Activated naive CD8-positive, alpha-beta T cell treated with anti-CD3 and anti-CD28 coated beads for 36 hours (primary cell): ENCODE measurements at regions not wholly inside any gene's neighbourhood (a gene's known extent, or its start where the extent isn't known, plus 50 kb on each side); places are given as distances from the start of the nearest gene placed in this dataset.

Experiments used
- DNase-seq: peaks from one replicate; pipeline ENCODE4 v3.0.0; 2021
- H3K27ac Mint-ChIP-seq: one replicate; pipeline ENCODE4 v1.8.0; 2022; ENCODE audit warnings: mild to moderate bottlenecking, moderate library complexity, mixed read lengths
- H3K27me3 Mint-ChIP-seq: one replicate; pipeline ENCODE4 v1.8.0; 2022; ENCODE audit warnings: mild to moderate bottlenecking, mixed read lengths
- H3K36me3 Mint-ChIP-seq: one replicate; pipeline ENCODE4 v1.8.0; 2021; ENCODE audit warnings: mild to moderate bottlenecking, mixed read lengths
- H3K4me1 Mint-ChIP-seq: one replicate; pipeline ENCODE4 v1.8.0; 2021; ENCODE audit warnings: mixed read lengths
- H3K4me3 Mint-ChIP-seq: one replicate; pipeline ENCODE4 v1.8.0; 2022; ENCODE audit warnings: mild to moderate bottlenecking, moderate library complexity, mixed read lengths
- H3K9me3 Mint-ChIP-seq: one replicate; pipeline ENCODE4 v1.8.0; 2022; ENCODE audit warnings: mixed read lengths

DNA sequence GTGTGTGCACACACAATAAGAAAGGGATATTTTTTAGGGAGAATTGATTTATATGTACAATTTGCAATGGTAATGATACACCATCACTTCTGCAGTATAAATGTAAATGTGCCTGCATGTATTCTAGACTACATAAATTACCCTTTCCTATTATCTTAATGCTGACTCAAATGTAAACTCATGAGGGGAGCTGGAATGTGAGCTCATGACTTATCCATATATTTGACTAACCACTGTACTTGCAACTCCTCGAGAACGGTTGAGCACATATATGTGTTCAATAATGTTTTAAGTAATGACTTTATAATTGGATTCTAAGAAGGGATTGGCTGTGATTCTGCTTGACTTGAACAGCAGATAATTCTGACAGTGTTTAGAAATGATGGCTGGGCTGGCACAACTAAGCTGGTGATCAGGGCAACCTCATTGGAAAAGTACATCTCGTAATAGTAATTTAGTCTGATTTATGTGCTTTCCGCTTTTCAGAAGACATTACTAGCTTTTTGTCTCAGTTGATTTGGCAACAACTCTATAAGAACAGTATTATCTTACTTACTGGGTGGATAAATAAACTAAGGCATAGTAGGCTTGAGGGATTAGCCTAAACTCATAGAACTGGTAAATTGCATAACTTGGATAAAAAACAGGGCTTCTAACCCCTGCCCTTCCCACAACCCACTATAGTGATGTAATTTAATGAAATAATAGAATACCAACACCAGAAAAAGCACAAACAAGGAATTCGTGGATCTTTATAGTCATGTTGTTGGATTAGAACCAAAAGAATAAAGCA is 130.2 kb upstream of the SPEF2 start:
- H3K4me3 Mint-ChIP-seq, result no peak overlapping the region
- H3K27ac Mint-ChIP-seq, result no peak overlapping the region
- H3K4me1 Mint-ChIP-seq, result no peaks in the 10 kb centered on the region
- peaks cover 4% of the 10 kb centered on the region for H3K27me3 Mint-ChIP-seq
- no peak for DNase-seq
- H3K9me3 Mint-ChIP-seq, result no peaks in the 10 kb centered on the region
- no peaks in the 10 kb centered on the region for H3K36me3 Mint-ChIP-seq

- no peak overlapping the region for H3K27ac Mint-ChIP-seq
- no peak overlapping the region for H3K4me3 Mint-ChIP-seq
- no peaks in the 10 kb centered on the region for H3K4me1 Mint-ChIP-seq
- no peaks in the 10 kb centered on the region for H3K9me3 Mint-ChIP-seq
- H3K27me3 Mint-ChIP-seq, result peaks cover 4% of the 10 kb centered on the region
- H3K36me3 Mint-ChIP-seq, result peaks cover 4% of the 10 kb centered on the region
- DNase-seq, result no peak
These were observed 132.2 kb upstream of the SPEF2 start for GRCh38 chr5:35485487-35485886.

DNA sequence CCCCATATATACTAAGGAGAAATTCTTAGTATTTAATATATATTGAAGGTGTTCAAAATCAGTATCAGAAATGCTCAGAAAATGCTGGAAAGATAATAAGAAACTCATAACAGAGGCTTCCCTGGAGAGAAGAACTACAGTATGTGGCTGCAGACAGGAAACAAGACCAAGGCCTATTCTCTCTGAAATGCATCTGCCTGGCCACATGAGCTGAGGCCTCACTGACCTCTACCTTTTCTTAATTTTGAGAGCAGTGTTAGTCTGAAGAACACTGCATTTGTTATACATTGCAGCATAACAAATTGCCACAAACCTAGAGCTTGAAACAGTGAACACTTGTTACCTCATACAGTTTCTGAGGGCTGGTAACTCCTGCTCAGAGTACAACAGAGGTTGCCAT is 133.4 kb upstream of the SPEF2 start:
- peaks cover 5% of the 10 kb centered on the region for H3K36me3 Mint-ChIP-seq
- no peak overlapping the region for H3K27ac Mint-ChIP-seq
- no peak overlapping the region for H3K4me3 Mint-ChIP-seq
- H3K9me3 Mint-ChIP-seq, result peaks cover 3% of the 10 kb centered on the region
- H3K4me1 Mint-ChIP-seq, result peaks cover 9% of the 10 kb centered on the region
- peaks cover 4% of the 10 kb centered on the region for H3K27me3 Mint-ChIP-seq
- no peak for DNase-seq

DNA sequence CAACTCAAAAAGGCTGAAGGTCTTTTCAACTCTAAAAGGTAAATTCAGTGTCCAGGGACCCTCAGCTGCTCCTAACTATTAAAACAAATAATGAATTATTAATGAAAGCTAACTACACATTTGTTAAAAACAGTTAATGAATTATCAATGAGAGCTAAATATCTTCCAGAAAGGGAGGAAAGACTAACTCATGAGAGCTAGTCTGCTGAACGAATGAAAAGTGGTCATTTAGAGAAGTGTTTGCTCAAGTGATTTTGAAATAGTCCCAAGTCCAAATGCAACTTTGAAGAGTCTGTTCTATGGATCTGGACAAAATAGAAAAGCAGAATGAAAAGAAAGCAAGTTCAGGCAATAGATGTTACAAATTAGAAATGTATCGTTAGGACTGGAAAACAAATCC is 133.9 kb upstream of the SPEF2 start:
- peaks cover 12% of the 10 kb centered on the region for H3K4me1 Mint-ChIP-seq
- H3K4me3 Mint-ChIP-seq, result no peak overlapping the region
- H3K27me3 Mint-ChIP-seq, result peaks cover 4% of the 10 kb centered on the region
- no peak overlapping the region for H3K27ac Mint-ChIP-seq
- peaks cover 7% of the 10 kb centered on the region for H3K36me3 Mint-ChIP-seq
- no peak for DNase-seq
- peaks cover 4% of the 10 kb centered on the region for H3K9me3 Mint-ChIP-seq

DNA sequence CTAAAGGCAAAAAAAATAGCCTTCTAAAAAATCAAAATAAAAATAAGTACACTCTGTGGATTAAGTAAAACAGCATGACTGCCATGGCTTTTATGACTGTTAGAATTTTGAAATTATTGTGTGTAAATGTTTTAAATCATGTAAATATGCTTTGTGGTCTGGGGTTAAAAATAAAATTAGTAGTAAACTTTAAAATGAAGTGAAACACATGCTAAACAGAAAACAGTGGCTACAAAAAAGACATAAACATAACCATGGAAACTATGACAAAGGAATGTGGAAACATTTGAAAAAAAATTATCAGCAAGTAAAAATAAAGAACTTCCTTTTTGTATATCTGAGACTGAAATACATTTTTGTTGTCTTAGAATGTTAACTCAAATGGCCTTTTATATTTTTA is 134.5 kb upstream of the SPEF2 start:
- Mint-ChIP-seq H3K4me3 (no peak overlapping the region), H3K27me3 (peaks cover 4% of the 10 kb centered on the region), H3K27ac (no peak overlapping the region), H3K9me3 (peaks cover 4% of the 10 kb centered on the region), H3K4me1 (peaks cover 12% of the 10 kb centered on the region), H3K36me3 (peaks cover 9% of the 10 kb centered on the region)
- DNase-seq, result no peak

DNA sequence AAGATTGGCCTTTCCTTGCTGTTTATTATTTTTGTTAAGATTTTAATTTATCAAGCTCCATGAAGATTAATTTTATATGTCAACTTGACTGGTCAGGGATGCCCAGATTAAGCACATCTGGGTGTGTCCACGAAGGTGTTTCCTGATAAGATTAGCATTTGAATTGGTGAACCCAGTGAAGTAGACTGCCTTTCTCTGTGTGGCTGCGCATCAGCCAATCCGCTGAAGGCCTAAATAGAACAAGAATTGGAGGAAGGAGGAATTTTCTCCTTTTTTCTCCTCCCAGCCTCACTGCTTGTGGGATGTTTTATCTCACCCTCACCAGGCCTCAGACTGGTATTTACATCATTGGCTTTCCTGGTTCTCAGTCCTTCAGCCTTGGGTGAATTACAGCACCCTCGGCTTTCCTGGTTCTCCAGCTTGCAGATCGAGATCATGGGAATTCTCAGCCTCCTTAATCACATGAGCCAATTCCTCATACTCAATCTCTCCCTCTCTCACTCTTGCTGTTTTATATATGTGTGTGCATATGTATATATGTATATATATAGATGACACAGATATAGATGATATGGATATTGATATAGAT is 135.4 kb upstream of the SPEF2 start:
- no peaks in the 10 kb centered on the region for H3K27me3 Mint-ChIP-seq

DNA sequence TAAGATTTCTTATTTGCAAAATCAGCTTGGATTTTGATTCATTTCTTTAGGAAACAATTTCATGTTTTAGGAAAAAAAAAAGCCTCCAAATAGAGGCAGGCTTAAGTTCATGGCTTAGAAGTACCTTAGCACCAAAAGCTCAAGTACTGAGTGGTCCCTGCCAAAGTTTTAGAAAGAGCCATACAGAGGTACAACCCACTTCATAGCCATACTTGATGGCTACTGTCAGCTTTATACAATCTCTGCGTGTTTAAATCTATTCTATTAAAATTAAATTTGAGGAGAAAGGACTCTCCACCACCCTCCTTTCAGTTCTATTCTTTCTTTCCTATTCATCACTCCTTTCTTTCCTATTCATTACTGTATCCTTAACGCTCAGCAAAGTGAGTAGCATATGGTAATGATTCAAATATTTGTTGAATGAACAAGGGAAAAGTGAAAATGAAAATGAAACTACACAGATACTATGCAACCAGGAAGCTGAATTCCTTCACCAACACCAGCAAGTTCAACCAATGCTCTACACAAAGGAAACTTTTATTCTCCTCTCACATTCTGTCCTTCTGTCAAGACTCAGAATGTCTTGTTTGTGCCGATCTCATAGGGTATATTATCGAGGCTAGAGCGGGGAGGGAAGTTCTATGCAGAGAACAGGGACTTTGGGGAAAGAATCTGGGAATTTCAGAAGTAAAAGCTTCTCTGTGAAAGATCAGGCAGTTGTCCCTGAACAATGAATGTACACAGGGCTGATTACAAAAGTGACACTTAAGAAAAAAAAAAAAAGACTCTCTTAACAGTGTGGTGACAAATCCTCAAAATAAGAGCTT is 138.6 kb upstream of the SPEF2 start:
- Mint-ChIP-seq H3K36me3 (peaks cover 9% of the 10 kb centered on the region), H3K4me1 (peaks cover 12% of the 10 kb centered on the region), H3K9me3 (peaks cover 4% of the 10 kb centered on the region), H3K4me3 (peak overlapping the region; percentile 52), H3K27ac (peak overlapping the region; percentile 81), H3K27me3 (no peaks in the 10 kb centered on the region)
- no peak for DNase-seq

More for the DNA sequence above, 135.4 kb upstream of the SPEF2 start:
- Mint-ChIP-seq H3K27ac (no peak overlapping the region), H3K4me1 (peaks cover 12% of the 10 kb centered on the region), H3K36me3 (peaks cover 9% of the 10 kb centered on the region), H3K4me3 (no peak overlapping the region), H3K9me3 (peaks cover 4% of the 10 kb centered on the region)
- DNase-seq, result no peak

DNA sequence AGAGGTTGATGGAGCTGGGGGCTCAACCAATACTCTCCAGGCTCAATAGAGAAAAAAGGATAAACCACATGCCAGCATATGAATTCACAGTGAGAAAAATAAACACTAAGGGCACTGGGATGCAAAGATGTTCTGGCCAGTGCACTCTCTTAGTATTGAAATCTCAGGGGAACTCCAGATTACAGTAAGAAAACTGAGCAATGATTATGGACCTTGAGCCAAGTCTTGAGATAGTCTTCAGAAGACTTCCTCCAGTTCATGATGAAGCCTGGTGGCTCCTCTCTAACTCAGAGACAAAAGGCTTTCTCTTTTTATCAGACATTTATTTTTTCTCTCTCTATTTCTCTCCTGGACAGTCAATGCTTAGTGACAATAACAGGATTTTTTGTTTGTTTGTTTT is 139.8 kb upstream of the SPEF2 start:
- Mint-ChIP-seq H3K36me3 (peaks cover 9% of the 10 kb centered on the region), H3K27me3 (no peaks in the 10 kb centered on the region), H3K27ac (no peak overlapping the region), H3K9me3 (peaks cover 4% of the 10 kb centered on the region), H3K4me1 (peaks cover 12% of the 10 kb centered on the region), H3K4me3 (no peak overlapping the region)
- DNase-seq, result no peak

- H3K36me3 Mint-ChIP-seq, result peaks cover 9% of the 10 kb centered on the region
- peaks cover 12% of the 10 kb centered on the region for H3K4me1 Mint-ChIP-seq
- no peak for DNase-seq
- H3K27me3 Mint-ChIP-seq, result no peaks in the 10 kb centered on the region
- H3K9me3 Mint-ChIP-seq, result peaks cover 4% of the 10 kb centered on the region
- no peak overlapping the region for H3K27ac Mint-ChIP-seq
- no peak overlapping the region for H3K4me3 Mint-ChIP-seq
These were observed 140.3 kb upstream of the SPEF2 start for GRCh38 chr5:35477321-35477720.

DNA sequence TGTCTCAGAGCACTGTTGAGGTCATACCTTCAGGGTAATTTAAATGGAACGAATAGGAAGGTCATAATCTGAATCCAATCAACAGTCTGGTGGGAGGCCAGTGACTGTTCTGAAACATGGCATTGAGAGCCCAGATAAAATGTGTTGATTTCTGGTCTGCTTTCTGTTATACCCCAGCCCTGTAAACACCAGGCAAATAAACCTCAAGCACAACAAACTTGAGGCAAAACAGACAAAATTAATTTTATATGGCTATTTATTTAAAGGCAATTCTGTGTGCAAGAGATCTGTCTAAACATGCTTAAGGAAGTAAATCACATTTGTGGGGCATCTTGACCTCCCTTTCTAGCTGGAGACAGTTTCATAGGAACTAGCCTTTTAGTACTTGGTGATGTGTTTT is 140.9 kb upstream of the SPEF2 start:
- Mint-ChIP-seq H3K27ac (no peak overlapping the region), H3K27me3 (no peaks in the 10 kb centered on the region), H3K4me3 (no peak overlapping the region), H3K36me3 (peaks cover 9% of the 10 kb centered on the region), H3K9me3 (peaks cover 4% of the 10 kb centered on the region), H3K4me1 (peaks cover 12% of the 10 kb centered on the region)
- DNase-seq, result no peak

GRCh38 chr5:35476036-35476435 is 141.6 kb upstream of the SPEF2 start:
- Mint-ChIP-seq H3K27me3 (no peaks in the 10 kb centered on the region), H3K27ac (no peak overlapping the region), H3K4me3 (no peak overlapping the region), H3K9me3 (peaks cover 4% of the 10 kb centered on the region), H3K36me3 (peaks cover 6% of the 10 kb centered on the region), H3K4me1 (peaks cover 12% of the 10 kb centered on the region)
- no peak for DNase-seq

DNA sequence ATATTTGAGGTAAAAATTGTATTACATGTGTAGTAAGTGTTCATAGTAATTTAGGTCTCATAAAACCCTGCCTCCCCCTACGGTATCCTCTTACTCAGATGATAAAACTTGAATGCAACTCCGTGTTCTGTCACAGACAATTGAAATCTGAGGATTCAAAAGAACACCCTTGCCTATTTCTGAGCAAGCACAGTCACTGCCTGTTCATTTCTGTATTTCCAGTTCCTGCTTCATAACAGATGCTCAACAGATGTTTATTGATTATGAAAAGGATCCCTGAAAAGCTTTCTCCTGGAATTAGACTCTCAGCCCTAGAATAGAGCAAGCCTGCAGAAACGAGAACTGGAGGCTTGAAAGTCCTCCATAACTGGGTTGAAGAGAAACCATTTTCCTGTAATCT is 144.1 kb upstream of the SPEF2 start:
- peaks cover 2% of the 10 kb centered on the region for H3K36me3 Mint-ChIP-seq
- H3K4me3 Mint-ChIP-seq, result no peak overlapping the region
- no peak overlapping the region for H3K27ac Mint-ChIP-seq
- no peaks in the 10 kb centered on the region for H3K27me3 Mint-ChIP-seq
- H3K4me1 Mint-ChIP-seq, result no peaks in the 10 kb centered on the region
- no peak for DNase-seq
- no peaks in the 10 kb centered on the region for H3K9me3 Mint-ChIP-seq

DNA sequence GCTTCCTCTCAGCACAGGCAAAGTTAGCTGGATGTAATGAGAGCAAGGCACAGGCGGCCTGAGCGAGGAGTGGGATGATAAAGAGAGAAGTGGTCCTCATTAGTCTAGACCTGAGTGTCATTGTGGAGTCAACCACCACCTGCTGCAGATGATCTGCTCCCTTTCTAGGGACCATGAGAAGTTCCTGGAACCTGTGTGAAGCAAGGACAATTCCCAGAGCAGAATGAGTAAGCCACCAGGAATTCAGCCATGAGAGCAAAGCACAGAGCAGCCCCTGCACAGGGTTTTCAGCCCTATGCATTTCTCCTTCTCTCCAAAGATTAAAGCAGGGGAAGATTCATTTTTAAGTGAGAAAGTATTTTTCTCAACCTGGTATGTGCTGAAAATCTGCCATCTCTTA is 146.8 kb upstream of the SPEF2 start:
- DNase-seq, result no peak
- Mint-ChIP-seq H3K27ac (no peak overlapping the region), H3K27me3 (no peaks in the 10 kb centered on the region), H3K36me3 (no peaks in the 10 kb centered on the region), H3K4me3 (no peak overlapping the region), H3K4me1 (no peaks in the 10 kb centered on the region), H3K9me3 (no peaks in the 10 kb centered on the region)

DNA sequence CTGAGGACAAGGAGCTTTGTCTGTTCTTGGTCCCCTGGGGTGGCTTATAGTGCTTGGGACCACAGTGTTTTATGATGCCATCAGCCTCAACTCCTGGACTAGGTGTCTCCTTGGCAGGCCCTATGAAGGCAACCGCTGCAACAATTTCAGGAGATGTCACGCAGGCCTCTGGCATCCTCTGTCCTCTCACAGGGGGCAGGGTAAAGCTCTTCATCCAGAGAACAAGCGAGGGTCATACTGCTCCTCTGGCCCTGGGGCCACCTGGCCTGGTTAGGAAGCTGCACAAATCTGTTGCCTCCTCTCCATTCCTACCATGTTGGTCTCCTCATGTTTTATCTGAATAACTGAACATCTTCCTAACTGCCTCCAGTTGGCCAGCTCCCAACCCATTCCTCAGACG is 148.9 kb upstream of the SPEF2 start:
- Mint-ChIP-seq H3K27ac (no peak overlapping the region), H3K4me1 (no peaks in the 10 kb centered on the region), H3K4me3 (no peak overlapping the region), H3K27me3 (no peaks in the 10 kb centered on the region), H3K9me3 (no peaks in the 10 kb centered on the region), H3K36me3 (no peaks in the 10 kb centered on the region)
- no peak for DNase-seq

GRCh38 chr5:35466746-35467145 is 150.9 kb upstream of the SPEF2 start:
- no peaks in the 10 kb centered on the region for H3K9me3 Mint-ChIP-seq
- no peak overlapping the region for H3K27ac Mint-ChIP-seq
- no peaks in the 10 kb centered on the region for H3K36me3 Mint-ChIP-seq
- H3K4me3 Mint-ChIP-seq, result no peak overlapping the region
- H3K4me1 Mint-ChIP-seq, result no peaks in the 10 kb centered on the region
- DNase-seq, result no peak
- no peaks in the 10 kb centered on the region for H3K27me3 Mint-ChIP-seq
